Fibroblast of gingiva (primary cell): ENCODE measurements at regions not wholly inside any gene's neighbourhood (a gene's known extent, or its start where the extent isn't known, plus 50 kb on each side); places are given as distances from the start of the nearest gene placed in this dataset.
"Not testable (repeated sequence)": the region's sequence is repeated elsewhere in the genome, so short reads cannot be mapped to it uniquely, and the experiment has no call there.

Experiments
- DNase-seq: peaks from one replicate; pipeline ENCODE4 v3.0.0-alpha.2; 2011; ENCODE audit warnings: low read depth

DNA sequence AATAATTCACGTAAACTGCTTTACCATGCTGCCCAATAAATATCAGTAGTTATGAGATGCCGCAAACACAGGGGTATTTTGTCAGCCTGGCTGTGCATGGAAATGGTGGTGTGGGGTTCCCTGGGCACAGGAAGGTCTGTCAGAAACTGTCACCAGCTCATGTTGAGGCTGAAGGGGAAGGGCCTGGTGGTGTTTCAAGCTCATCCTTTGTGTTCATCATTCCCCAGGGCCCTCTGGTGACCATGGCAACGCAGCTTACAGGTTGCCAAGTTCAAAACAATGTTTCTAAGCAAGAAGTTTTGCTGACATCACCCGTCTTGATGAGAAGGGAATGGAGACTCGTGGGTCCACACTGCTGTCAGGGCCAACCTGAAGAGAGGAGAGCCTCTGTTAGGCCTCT, 348.9 kb upstream of the C16orf82 start:
- no peak for DNase-seq

DNA sequence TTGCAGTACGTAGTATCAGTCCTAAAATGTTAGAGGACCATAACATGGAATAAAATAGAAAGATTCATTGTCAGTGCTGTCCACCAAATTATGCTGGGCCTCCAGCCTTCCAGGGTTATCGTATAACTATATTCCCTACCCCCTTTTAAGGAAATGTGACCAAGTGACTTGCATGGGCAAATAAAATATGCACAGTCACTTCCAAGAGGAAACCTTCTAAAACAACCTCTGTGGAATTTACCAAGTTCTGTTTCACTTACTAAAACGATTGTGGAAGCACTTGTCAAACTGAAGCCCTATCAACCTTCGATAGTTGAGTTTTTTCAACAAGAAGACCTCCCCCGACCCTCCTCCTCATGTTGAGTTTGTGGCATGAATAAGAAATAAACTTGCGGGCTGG, 345.4 kb upstream of the C16orf82 start:
- DNase-seq, result no peak

DNA sequence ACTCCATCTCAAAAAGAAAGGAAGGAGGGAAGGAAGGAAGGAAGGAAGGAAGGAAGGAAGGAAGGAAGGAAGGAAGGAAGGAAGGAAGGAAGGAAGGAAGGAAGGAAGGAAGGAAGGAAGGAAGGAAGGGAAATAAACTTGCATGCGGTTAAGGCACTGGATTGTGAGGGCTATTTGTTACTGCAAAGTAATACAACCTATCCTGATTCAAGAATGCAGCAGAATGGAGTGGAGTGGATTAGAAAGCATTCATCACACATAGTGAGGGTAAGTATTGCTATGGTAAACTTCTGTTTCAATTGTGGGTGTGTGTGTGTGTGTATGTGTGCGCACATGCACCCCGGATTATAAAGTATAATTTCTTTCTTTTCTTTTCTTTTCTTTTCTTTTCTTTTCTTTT, 344.8 kb upstream of the C16orf82 start:
- not testable (repeated sequence) for DNase-seq

DNA sequence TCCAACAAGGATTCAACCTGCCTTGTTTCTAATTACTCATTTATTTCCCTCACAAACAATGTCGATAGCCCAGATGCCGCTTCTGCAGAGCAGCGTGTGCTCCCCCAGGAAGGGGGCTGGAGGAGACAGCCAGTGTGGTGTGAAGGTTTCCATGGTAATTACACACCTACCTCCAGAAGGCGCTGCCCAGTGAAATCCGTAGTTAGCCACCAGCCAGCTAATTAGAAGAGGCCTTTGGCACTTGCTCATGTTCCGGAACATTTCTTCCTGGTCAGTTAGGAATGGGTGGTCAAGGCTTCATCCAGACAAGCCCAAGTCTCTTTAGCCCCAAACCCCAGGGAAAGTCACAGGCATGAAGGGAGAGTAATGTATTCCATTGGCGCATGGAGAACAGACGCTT, 342.5 kb upstream of the C16orf82 start:
- no peak for DNase-seq

DNA sequence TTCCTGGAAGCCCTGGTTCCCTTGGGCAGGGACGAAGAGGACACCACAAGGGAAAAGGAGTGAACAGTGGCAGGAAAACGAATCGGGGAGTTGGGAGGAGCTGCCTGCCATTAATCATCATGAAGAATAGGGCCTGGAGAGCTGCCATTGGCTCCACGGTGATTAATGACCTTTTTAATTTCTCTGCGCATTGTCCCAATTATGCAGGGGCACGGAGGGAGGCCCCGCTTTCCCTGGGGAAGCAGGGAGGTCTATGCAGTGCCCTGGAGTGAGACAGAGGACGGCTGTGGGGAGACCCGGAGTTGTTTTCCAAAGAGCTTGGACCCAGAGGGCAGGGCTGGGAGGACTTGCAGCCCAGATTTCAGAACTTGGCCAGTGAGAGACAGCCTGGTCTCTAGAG, 338.9 kb upstream of the C16orf82 start:
- DNase-seq, result no peak

DNA sequence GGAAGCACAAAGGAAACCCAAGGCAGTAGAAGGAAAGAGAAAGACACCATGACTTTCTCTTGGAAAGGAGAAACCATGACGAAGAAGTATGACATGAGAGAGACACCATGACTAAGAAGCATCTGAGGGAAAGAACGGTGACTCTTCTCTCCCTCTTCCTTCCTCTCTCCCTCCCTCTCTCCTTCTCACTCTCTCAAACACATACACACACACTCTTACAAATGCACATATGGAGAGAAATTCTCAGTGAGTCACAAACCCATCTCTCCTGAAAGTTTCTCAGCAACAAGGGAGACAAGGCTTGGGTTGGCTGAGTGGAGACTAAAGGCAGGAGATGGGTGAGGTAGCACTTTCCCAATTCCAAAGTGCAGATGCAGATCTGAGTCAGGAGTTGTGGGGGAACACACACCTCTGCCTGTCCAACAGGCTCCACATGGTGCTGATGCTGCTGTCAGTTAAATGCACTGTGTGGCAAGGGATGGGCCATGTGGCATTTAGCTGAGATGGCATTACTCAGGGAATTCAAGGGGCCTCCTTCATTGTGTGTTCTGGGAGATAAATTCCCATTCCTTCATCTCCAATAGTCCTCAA, 336.7 kb upstream of the C16orf82 start:
- no peak for DNase-seq

DNA sequence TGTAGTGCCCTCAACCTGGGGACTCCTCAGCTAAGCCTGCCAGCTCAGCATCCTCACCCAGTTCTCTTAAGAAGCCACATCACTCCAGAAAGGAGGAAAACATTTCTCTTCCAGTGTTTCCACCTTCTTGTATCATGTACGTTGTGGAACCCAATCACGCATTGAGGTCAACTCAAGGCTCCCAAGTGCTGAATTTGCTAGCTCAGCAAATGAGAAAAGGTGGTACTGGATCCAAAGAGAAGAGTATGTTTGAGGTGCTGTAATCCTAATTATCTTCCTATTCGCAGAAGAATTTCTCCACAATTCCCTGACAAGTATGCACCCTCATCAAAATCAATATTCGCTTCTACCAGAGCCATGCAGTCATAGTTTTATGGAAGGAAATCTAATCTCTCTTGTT, 335.0 kb upstream of the C16orf82 start:
- no peak for DNase-seq

DNA sequence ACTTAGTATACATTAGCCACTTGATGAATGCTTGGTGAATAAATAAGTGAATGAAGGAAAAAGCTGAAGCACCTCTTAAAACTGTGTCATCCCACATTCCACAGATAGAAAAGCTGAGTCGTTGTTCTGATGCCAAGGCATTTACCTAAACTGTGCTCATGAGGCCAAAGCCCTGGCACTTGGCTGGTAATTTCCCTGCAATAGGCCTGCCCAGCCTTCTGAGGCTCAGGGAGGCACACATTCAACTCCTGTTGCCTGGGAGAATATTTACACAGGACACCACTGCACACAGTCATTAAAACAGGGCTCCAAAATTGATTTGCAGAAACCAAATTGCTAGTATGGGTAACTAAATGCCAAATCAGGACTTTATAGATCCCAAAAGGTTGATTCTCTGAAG, 333.0 kb upstream of the C16orf82 start:
- DNase-seq, result no peak

DNA sequence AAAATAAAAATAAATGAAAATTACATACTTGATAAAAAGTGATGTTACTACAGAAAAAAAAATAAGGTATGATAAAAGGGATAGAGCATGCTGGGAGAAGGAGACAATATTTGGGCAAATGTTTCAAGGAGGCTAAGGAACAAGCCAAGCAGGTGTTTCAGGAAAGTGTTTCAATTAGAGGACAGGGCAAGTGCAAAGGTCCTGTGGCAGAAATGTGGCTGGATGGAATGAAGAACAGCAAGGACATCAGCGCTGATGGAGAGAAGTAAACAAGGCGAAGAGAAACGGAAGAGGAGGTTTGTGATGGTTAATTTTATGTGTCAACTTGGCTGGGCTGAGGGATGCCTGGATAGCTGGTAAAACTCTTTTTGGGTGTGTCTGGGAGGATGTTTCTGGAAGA, 331.2 kb upstream of the C16orf82 start:
- no peak for DNase-seq

DNA sequence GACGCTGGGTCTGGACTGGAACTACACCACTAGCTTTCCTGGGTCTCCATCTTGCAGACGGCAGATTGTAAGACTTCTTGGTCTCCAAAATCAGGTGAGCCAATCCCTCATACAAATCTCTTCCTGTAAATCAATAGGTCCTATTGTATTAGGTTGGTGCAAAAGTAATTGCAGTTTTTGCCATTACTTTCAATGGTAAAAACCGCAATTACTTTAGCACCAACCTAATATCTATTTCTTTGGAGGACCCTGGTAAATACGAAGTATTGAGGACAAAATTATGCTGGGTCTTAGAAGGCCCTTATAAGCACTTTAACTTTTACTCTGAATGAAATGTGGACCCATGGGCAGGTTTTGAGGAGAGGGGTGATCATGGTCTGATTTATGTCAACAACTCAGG, 330.6 kb upstream of the C16orf82 start:
- no peak for DNase-seq

DNA sequence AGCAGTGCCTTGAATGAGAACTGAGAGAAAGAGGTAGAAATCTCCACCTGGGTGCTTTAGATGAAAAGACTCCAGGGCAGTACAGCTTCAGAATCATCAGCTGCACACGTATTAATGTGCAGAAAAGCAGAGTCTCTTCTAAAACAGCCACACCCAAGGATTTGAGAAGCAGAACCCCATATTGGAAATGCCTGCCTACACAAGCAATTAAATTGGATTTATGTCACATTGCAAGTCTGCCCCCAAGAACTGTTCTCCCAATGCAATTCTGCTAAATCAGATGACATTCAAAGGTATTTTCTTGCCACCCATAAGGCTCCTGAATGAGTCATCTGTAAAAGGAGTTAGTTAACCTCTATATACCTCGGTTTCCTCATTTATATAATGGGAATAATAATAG, 326.0 kb upstream of the C16orf82 start:
- no peak for DNase-seq

DNA sequence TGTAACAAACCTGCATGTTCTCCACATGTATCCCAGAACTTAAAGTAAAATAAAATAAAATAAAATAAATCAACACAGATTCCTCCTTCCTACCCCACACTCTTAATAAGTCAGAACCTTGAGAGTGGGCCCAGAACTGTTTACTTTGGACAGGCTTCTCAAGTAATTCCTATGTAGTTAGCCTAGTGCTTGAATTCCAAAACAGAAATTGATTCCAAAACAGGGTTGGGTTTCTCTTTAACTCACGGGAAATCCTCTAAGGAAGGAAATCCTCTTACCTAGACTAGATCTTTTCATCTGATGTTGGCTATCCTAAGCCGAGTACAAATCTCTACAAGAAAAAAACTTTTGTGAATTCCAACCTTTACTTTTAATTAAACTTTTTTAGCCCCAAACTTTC, 324.7 kb upstream of the C16orf82 start:
- DNase-seq, result no peak

DNA sequence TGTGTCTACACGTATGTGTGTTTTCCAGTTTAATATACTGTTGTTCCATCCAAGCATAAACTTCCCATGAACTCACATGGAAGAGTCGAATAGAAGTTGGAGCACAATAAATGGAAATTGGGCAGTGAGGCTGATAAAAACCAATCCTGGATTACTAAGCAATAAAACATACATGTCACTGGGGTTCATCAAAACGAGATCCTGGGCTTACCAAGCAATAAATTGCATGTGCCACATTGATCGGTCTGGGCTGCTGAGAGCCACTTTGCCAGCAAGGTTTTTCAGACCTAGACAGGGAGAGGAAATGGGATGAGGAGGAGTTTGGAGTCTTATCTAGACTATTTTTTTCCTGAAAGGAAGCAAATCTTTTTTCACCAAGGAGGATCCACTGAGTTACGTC, 322.3 kb upstream of the C16orf82 start:
- no peak for DNase-seq

DNA sequence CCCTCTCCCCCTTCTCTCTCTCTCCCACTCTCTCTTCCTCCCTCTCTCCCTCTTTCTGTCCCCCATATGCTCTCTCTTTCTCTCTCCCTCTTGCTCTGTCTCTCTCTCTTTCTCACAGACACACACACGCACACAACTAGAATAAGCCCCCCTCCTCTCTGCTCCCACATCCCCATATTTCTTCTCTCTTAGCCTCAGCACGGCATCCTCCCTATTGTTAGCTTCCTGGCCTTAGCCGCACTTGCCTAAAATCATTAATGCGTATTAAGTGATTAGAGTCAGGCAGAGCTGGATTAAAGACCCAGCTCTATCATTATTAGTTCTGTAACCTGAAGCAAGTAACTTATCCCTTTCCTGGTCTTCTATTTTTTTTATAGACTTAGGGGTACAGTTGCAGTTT, 319.0 kb upstream of the C16orf82 start:
- no peak for DNase-seq

DNA sequence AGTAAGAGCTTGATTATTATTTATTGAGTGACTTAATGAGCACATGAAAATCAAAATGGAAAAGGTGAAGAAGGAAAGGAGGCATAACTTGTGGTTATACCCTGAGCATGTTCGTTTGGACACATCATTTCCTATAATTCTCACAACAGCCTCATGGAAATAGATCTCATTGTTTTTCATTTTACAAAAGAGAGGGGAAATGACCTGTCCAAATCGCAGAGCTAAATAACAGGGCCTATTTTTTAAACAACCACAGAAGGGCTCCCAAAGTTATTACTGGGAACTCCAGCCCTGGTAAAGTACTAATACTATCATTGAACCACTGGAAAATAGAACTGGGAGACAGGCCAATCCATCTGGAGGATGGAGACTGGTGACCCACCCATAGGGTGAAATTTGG, 317.7 kb upstream of the C16orf82 start:
- no peak for DNase-seq

DNA sequence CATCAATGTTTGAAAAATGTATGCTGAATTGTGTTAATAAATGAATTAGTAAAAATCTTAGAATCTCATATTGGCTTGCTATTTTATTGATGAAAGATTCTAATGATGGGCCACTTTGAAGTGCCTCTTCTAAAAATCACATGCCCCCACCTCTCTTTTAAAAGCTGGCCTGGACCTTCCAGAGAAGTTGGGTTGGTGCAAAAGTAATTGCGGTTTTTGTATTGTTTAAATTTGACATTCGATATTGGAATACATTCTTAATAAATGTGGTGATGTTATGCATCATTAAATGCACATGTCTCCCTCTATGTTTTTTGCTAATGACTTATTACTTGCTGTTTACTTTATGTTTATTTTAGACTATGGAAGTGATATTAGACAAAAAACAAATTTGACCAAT, 314.6 kb upstream of the C16orf82 start:
- DNase-seq, result no peak

DNA sequence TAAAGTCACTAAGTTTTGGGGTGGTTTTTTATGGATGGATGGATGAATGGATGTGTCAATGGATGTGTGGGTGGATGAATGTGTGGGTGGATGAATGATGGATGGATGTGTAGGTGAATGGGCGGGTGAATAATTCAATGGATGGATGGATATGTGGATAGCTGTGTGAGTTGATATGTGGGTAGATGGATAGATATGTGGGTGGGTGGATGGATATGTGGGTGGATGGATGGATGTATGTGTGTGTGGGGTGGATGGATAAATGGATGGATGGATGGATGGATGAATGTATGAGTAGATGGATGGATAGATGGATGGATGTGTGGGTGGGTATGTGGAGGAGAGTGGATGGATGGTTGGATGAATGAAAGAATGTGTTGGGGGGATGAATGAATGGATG, 310.1 kb upstream of the C16orf82 start:
- no peak for DNase-seq

DNA sequence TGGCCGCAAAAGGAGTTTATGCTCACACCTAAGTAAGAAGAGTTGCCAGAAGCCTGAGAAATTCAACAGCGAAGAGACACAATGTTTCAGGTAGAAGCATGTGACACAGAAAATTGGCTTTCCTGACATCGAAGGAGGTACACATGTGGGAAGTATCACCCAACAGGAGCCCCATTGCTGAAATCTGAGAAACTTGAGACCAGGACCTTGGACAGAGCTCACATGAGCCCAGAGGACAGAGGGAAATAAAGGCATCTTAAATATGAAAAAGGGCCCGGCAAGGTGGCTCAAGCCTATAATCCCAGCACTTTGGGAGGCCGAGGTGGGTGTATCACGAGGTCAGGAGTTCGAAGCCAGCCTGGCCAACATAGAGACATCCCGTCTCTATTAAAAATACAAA, 304.1 kb upstream of the C16orf82 start:
- no peak for DNase-seq

DNA sequence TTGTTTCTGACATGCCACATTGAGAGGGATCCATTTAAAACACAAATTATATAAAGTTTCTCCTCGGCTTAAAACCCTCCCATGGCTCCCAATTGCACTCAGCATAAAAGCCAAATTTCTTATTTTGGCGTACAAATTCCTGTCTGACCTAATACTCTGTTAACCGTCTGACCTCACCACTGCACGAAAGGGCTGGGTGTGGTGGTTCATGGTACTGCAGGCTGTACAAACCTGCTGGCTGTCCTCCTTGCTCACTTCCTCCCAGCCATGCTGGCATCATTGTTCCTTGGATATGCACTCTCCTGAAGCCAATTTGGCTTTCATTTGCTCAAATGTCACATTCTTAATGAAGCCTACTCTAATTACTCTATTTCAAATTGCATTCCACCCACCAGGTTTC, 301.6 kb upstream of the C16orf82 start:
- no peak for DNase-seq

DNA sequence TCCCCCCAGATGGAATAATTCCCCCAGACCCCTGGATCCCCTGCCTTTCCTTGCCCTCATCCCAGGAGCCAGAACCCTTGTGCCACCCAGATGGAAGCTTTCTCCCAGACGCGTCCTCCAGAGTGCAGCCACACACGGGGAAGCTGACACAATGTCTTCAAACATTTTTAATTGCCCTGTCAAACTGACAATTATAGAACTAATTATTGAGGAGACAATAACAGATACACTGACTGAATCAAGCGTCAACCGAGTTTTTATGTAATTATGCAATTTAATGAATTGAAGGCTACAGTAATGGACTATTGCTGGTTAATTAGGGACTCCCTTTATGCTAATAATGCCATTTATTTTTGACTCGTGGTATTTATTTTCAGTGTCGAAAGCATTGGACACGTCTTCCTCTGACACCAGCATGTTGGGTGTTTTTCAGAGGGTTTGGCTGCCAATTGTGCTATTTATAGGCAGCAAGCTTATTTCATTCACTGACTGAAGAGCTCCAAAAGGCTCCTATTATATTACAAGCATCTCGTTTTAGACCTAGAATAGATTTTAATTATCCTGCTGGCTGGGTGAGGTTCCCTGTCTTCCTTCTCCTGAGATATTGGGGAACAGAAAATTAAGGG, 298.2 kb upstream of the C16orf82 start:
- no peak for DNase-seq

DNA sequence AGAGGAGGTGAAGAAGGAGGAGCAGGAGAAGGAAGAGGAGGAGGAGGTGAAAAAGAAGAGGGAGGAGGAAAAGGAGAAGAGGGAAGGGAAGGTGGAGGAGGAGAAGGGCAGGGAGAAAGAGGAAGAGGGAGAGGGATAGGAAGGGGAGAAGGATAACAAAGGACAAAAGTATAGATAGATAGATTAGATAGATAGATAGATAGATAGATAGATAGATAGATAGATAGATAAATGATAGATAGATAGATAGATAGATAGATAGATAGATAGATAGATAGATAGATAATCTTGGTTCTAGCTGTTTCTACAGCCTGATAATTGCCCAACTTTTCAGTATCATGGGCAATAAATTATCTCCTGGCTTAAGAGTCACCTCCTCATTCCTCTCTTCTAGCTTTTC, 296.2 kb upstream of the C16orf82 start:
- no peak for DNase-seq

DNA sequence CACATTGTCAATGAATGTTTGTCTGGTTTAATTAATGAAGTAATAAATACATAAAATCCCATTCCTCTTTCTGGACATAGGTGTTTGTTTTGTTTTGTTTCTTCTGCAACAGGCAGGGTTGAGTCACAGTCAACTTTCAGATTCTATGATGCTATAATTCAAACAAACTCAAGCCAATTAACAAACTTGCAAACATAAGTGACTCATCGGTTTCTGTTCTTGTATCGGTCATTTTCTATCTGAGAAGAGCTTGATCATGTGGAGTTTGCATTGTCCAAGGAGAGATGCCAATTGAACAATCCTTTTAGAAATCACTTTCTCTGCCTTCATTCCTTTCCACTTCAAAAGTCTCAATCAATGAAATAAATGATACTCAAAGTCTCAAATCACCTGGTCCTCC, 294.2 kb upstream of the C16orf82 start:
- DNase-seq, result no peak

DNA sequence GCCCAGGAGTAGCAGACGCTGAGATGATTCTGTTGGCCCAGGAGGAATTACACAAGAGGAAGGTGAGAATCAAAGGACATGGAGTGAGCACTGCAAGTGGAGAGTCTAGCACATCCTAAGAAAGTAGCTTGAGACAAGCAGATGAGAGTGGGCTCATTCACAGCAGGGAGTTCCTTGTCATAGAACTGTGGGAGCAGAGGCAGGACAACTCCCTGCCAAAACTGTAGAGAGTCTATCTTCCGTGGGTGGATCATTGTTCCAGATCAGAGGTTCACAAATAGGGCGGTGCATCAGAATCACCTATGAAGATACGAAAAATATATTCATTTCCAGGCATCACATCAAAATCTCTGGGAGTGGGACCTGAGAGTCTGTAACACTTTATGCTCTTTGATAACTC, 288.9 kb upstream of the C16orf82 start:
- no peak for DNase-seq

DNA sequence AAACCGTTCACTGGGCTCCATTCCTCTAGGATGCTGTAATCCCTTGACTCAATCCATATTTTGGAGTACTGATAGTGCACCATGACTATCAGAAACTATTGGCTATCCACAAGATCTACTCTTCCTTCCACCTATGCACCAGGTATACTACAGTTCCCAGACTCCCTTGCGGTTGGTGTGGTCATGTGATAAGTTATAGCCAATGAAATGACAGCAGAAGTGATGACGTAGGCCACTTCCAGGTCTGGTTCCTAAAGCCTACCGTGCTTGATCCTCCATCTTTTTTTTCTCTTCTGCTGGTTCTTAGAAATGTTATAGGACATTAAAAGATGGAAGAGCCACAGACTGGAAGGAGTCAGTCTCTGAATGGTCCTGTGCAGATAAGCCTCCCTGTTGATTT, 278.8 kb upstream of the C16orf82 start:
- DNase-seq, result no peak

DNA sequence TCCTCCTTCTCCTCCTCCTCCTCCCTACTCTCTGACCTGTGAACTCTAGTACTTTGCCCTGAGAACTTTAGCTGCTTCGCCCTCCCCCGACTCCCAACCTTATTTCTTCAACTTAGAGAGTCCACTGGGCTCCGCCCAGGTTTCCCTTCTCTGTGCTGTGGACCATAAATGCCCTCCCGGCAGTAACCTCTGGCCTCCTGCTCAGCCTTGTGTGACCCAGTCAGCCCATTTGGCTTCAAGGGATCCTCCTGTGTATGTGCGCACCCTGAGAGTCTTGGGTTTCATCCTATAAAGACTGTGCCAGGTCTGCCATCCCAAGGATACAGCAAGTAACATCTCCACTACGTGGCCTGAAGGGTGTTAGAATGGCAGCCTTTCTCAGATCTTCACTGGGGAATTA, 275.6 kb upstream of the C16orf82 start:
- no peak for DNase-seq
